ENCODE measurements at regions not wholly inside any gene's neighbourhood (a gene's known extent, or its start where the extent isn't known, plus 50 kb on each side); places are given as distances from the start of the nearest gene placed in this dataset.

DNA sequence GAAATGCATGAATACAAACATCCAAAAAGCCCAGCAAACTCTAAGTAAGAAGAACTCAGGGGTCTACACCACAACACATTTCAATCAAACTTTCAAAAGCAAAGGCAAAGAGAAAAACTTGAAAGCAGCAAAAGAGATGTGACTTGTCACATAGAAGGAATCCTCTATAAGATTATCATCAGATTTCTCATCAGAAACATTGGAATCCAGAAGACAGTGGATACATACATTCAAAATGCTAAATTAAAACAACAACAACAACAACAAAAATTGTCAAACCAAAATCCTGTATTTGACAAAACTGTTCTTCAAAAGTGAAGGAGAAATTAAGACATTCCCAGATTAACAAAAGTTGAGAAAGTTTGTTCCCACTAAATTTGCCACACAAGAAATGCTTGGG, 362.7 kb downstream of the ZNF608 start:
- Histone ChIP-seq H3K27ac (ENCODE audit: low read length in 2 of 2) (no peak overlapping the region), H2AFZ (ENCODE audit: insufficient read depth, low read depth, low read length, poor library complexity, severe bottlenecking) (no peak overlapping the region), H4K20me1 (ENCODE audit: control insufficient read depth, insufficient read depth, low read length, poor library complexity, severe bottlenecking) (no peaks in the 10 kb centered on the region), H3K4me1 (ENCODE audit: control insufficient read depth in 2 of 2, insufficient read depth in 2 of 2, low read length in 2 of 2) (no peaks in the 10 kb centered on the region), H3K4me2 (replicated peaks; ENCODE audit: low read depth, low read length, poor library complexity, severe bottlenecking) (no peak overlapping the region), H3K4me3 (ENCODE audit: control extremely low read depth in 1 of 5, extremely low read depth in 1 of 5, insufficient read depth in 1 of 5, low read depth in 2 of 5, low read length in 4 of 5) (no peak overlapping the region), H3K79me2 (ENCODE audit: control insufficient read depth, insufficient read depth, low read length) (no peaks in the 10 kb centered on the region), H3K9me3 (ENCODE audit: control extremely low read depth in 1 of 3, control insufficient read depth in 2 of 3, insufficient read depth in 1 of 3, low read length in 2 of 3) (peaks cover 6 to 26% (median 7%) of the 10 kb centered on the region in 3 donors), H3K27me3 (replicated peaks in 1 of 4; ENCODE audit: control extremely low read depth in 1 of 4, control insufficient read depth in 3 of 4, insufficient read depth in 4 of 4, low read length in 3 of 4) (no peaks in the 10 kb centered on the region), H3K36me3 (replicated peaks in 1 of 2; ENCODE audit: control extremely low read depth in 1 of 2, control insufficient read depth in 1 of 2, extremely low read depth in 1 of 2, insufficient read depth in 2 of 2, low read length in 1 of 2) (no peaks in the 10 kb centered on the region), H3K9ac (ENCODE audit: low read length) (no peak overlapping the region)
- no peaks in the 10 kb centered on the region for H3K27me3 Mint-ChIP-seq
- no peak for DNase-seq
- TF ChIP-seq, protein P1, sequence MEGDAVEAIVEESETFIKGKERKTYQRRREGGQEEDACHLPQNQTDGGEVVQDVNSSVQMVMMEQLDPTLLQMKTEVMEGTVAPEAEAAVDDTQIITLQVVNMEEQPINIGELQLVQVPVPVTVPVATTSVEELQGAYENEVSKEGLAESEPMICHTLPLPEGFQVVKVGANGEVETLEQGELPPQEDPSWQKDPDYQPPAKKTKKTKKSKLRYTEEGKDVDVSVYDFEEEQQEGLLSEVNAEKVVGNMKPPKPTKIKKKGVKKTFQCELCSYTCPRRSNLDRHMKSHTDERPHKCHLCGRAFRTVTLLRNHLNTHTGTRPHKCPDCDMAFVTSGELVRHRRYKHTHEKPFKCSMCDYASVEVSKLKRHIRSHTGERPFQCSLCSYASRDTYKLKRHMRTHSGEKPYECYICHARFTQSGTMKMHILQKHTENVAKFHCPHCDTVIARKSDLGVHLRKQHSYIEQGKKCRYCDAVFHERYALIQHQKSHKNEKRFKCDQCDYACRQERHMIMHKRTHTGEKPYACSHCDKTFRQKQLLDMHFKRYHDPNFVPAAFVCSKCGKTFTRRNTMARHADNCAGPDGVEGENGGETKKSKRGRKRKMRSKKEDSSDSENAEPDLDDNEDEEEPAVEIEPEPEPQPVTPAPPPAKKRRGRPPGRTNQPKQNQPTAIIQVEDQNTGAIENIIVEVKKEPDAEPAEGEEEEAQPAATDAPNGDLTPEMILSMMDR (IDR thresholded peaks at IDR 0.05), result no peak
- no peak for TF ChIP-seq EZH2 (IDR thresholded peaks at IDR 0.05; ENCODE audit: borderline replicate concordance, insufficient read depth, low read depth, low read length, poor library complexity, severe bottlenecking)
- H3K27ac Mint-ChIP-seq, result no peak overlapping the region
- no peaks in the 10 kb centered on the region for H3K4me1 Mint-ChIP-seq
- no peak for ATAC-seq (ENCODE audit: low read depth)
- H3K9me3 Mint-ChIP-seq (ENCODE audit: insufficient read depth), result peaks cover 11% of the 10 kb centered on the region
- ChIA-PET POLR2A (no interaction called here), CTCF (no interaction called here)
- H3K4me3 Mint-ChIP-seq, result no peak overlapping the region
- intact Hi-C loops (cut with micrococcal nuclease), result no loop called here

- Histone ChIP-seq H3K27ac (ENCODE audit: low read length in 2 of 2) (no peak overlapping the region), H2AFZ (ENCODE audit: insufficient read depth, low read depth, low read length, poor library complexity, severe bottlenecking) (no peak overlapping the region), H4K20me1 (ENCODE audit: control insufficient read depth, insufficient read depth, low read length, poor library complexity, severe bottlenecking) (no peaks in the 10 kb centered on the region), H3K4me1 (ENCODE audit: control insufficient read depth in 2 of 2, insufficient read depth in 2 of 2, low read length in 2 of 2) (no peaks in the 10 kb centered on the region), H3K36me3 (replicated peaks in 1 of 2; ENCODE audit: control extremely low read depth in 1 of 2, control insufficient read depth in 1 of 2, extremely low read depth in 1 of 2, insufficient read depth in 2 of 2, low read length in 1 of 2) (no peaks in the 10 kb centered on the region), H3K9me3 (ENCODE audit: control extremely low read depth in 1 of 3, control insufficient read depth in 2 of 3, insufficient read depth in 1 of 3, low read length in 2 of 3) (peaks cover 0 to 11% (median 2%) of the 10 kb centered on the region in 3 donors), H3K79me2 (ENCODE audit: control insufficient read depth, insufficient read depth, low read length) (no peaks in the 10 kb centered on the region), H3K4me2 (replicated peaks; ENCODE audit: low read depth, low read length, poor library complexity, severe bottlenecking) (no peak overlapping the region), H3K27me3 (replicated peaks in 1 of 4; ENCODE audit: control extremely low read depth in 1 of 4, control insufficient read depth in 3 of 4, insufficient read depth in 4 of 4, low read length in 3 of 4) (no peaks in the 10 kb centered on the region), H3K9ac (ENCODE audit: low read length) (no peak overlapping the region), H3K4me3 (ENCODE audit: control extremely low read depth in 1 of 5, extremely low read depth in 1 of 5, insufficient read depth in 1 of 5, low read depth in 2 of 5, low read length in 4 of 5) (no peak overlapping the region)
- H3K27ac Mint-ChIP-seq, result no peak overlapping the region
- CTCF ChIA-PET, result no interaction called here
- H3K4me3 Mint-ChIP-seq, result no peak overlapping the region
- DNase-seq (no peak), ATAC-seq (ENCODE audit: low read depth) (no peak)
- WGBS (ENCODE audit: insufficient coverage), result 100% methylated on average over 1 of the region's 1 CpG
- no peaks in the 10 kb centered on the region for H3K4me1 Mint-ChIP-seq
- POLR2A ChIA-PET, result no interaction called here
- intact Hi-C loops (cut with micrococcal nuclease), result no loop called here
- no peaks in the 10 kb centered on the region for H3K27me3 Mint-ChIP-seq
- H3K9me3 Mint-ChIP-seq (ENCODE audit: insufficient read depth), result peaks cover 11% of the 10 kb centered on the region
- TF ChIP-seq EZH2 (IDR thresholded peaks at IDR 0.05; ENCODE audit: borderline replicate concordance, insufficient read depth, low read depth, low read length, poor library complexity, severe bottlenecking), result no peak
- TF ChIP-seq, protein P1 (IDR thresholded peaks at IDR 0.05), result no peak
Measured at GRCh38 chr5:124377386-124377785, 369.1 kb downstream of the ZNF608 start.
